Trophoblast cell (in vitro differentiated cells and primary cell): ENCODE measurements at regions not wholly inside any gene's neighbourhood (a gene's known extent, or its start where the extent isn't known, plus 50 kb on each side); places are given as distances from the start of the nearest gene placed in this dataset.

Source experiments
- DNase-seq, 2 donors: peaks; one replicate each; pipeline ENCODE4 v3.0.0-alpha.2; 2016
- H2AFZ ChIP-seq: 2 replicates; pipeline ENCODE4 v1.6.1; 2013; ENCODE audit warnings: low read length, moderate library complexity, mild to moderate bottlenecking; ENCODE audit not compliant: insufficient read depth, poor library complexity
- H2AK5ac ChIP-seq: 2 replicates; pipeline ENCODE4 v1.6.1; 2013; ENCODE audit warnings: mild to moderate bottlenecking, low read length
- H2BK120ac ChIP-seq: 2 replicates; pipeline ENCODE4 v1.6.1; 2013; ENCODE audit warnings: low read length, mild to moderate bottlenecking, moderate library complexity; ENCODE audit not compliant: insufficient read depth, poor library complexity
- H2BK12ac ChIP-seq: 2 replicates; pipeline ENCODE4 v1.6.1; 2013; ENCODE audit warnings: mild to moderate bottlenecking, low read length, moderate library complexity
- H2BK5ac ChIP-seq: 2 replicates; pipeline ENCODE4 v1.6.1; 2013; ENCODE audit warnings: low read length, low read depth, moderate library complexity, mild to moderate bottlenecking; ENCODE audit not compliant: poor library complexity
- H3K14ac ChIP-seq: 2 replicates; pipeline ENCODE4 v1.6.1; 2013; ENCODE audit warnings: mild to moderate bottlenecking, low read length
- H3K18ac ChIP-seq: 2 replicates; pipeline ENCODE4 v1.6.1; 2013; ENCODE audit warnings: mild to moderate bottlenecking, low read length
- H3K23ac ChIP-seq: 2 replicates; pipeline ENCODE4 v1.6.1; 2013; ENCODE audit warnings: low read length
- H3K27ac ChIP-seq: 2 replicates; pipeline ENCODE4 v1.5.1; 2013; ENCODE audit warnings: low read depth, mild to moderate bottlenecking, inconsistent platforms, low read length, moderate library complexity
- H3K27me3 ChIP-seq: 2 replicates; pipeline ENCODE4 v1.6.1; 2013; ENCODE audit warnings: inconsistent platforms, mild to moderate bottlenecking, low read length, moderate library complexity; ENCODE audit not compliant: insufficient read depth
- H3K36me3 ChIP-seq, 2 experiments: 1 replicate in 1 of 2; 2 replicates in 1 of 2; pipeline ENCODE4 v1.6.1; 2013; ENCODE audit warnings: low read length in 2 of 2, mild to moderate bottlenecking in 2 of 2, moderate library complexity in 1 of 2; ENCODE audit not compliant: insufficient read depth in 2 of 2, control insufficient read depth in 1 of 2
- H3K4ac ChIP-seq: 2 replicates; pipeline ENCODE4 v1.6.1; 2013; ENCODE audit warnings: low read depth, mild to moderate bottlenecking, low read length, moderate library complexity
- H3K4me1 ChIP-seq, 2 experiments: 1 replicate in 1 of 2; 2 replicates in 1 of 2; pipeline ENCODE4 v1.6.1; 2013; ENCODE audit warnings: low read length in 2 of 2, mild to moderate bottlenecking in 2 of 2, moderate library complexity in 1 of 2; ENCODE audit not compliant: insufficient read depth in 2 of 2, control insufficient read depth in 1 of 2
- H3K4me2 ChIP-seq: 2 replicates; pipeline ENCODE4 v1.6.1; 2013; ENCODE audit warnings: inconsistent platforms, mild to moderate bottlenecking, low read length, moderate library complexity
- H3K4me3 ChIP-seq: 2 replicates; pipeline ENCODE4 v1.5.1; 2013; ENCODE audit warnings: mild to moderate bottlenecking, low read depth, low read length, inconsistent platforms
- H3K79me1 ChIP-seq: one replicate; pipeline ENCODE4 v1.6.1; 2013; ENCODE audit warnings: low read length
- H3K79me2 ChIP-seq: 2 replicates; pipeline ENCODE4 v1.6.1; 2013; ENCODE audit warnings: low read length, mild to moderate bottlenecking; ENCODE audit not compliant: control insufficient read depth, insufficient read depth, poor library complexity
- H3K9ac ChIP-seq: 2 replicates; pipeline ENCODE4 v1.6.1; 2013; ENCODE audit warnings: mild to moderate bottlenecking, low read length
- H3K9me3 ChIP-seq: 2 replicates; pipeline ENCODE4 v1.6.1; 2013; ENCODE audit warnings: low read depth, mild to moderate bottlenecking, control low read depth, inconsistent platforms, low read length; ENCODE audit not compliant: insufficient read depth
- H4K12ac ChIP-seq: 2 replicates; pipeline ENCODE4 v1.6.1; 2013; ENCODE audit warnings: low read depth, mild to moderate bottlenecking, low read length, moderate library complexity
- H4K8ac ChIP-seq: 2 replicates; pipeline ENCODE4 v1.6.1; 2013; ENCODE audit warnings: low read depth, mild to moderate bottlenecking, low read length, moderate library complexity
- H4K91ac ChIP-seq: one replicate; pipeline ENCODE4 v1.6.1; 2013; ENCODE audit warnings: low read depth, mild to moderate bottlenecking, low read length, moderate library complexity
- WGBS: extraction: QIAGEN DNeasy Blood & Tissue Kit; methylation state at CpG from one replicate; pipeline ENCODE4 v1.1.7; 2013; ENCODE audit warnings: missing lambda C conversion rate; ENCODE audit not compliant: insufficient read length, insufficient coverage; ENCODE audit errors: extremely low coverage; 5-methylcytosine and 5-hydroxymethylcytosine counted together

DNA sequence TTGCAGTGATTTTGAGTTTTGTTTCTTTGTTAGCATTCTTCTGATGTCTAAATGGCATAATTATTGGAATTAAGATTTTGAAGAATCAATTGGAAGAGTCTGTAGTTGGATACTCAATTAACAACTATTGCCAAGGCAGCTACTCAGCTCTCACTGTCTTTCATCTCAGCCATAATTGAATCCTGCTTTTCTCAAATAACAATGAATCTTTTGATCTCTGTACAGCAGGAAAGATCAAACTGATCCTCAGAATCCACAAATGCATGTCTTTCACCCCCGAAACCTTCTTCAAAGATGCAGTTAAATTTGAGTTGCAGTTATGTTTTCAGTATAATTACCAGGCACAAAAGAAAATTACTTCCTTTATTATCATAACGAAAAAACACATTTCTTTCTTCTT lies 86.2 kb downstream of the MAD2L1 start:
- Histone ChIP-seq H3K79me2 (no peaks in the 10 kb centered on the region), H3K79me1 (no peaks in the 10 kb centered on the region), H2BK120ac (no peak overlapping the region), H3K4ac (no peak overlapping the region), H3K18ac (no peak overlapping the region), H3K9me3 (no peaks in the 10 kb centered on the region), H3K36me3 (no peaks in the 10 kb centered on the region), H3K23ac (no peak overlapping the region), H2AFZ (no peak overlapping the region), H3K27ac (no peak overlapping the region), H3K4me3 (no peak overlapping the region), H2BK12ac (no peak overlapping the region), H4K91ac (no peak overlapping the region), H4K12ac (no peak overlapping the region), H4K8ac (no peak overlapping the region), H3K9ac (no peak overlapping the region), H3K14ac (no peak overlapping the region), H3K4me1 (no peaks in the 10 kb centered on the region), H3K27me3 (no peaks in the 10 kb centered on the region), H2AK5ac (no peak overlapping the region), H2BK5ac (no peak overlapping the region), H3K4me2 (no peak overlapping the region)
- no CpG with 5 or more reads among the region's 2 CpGs for WGBS
- no peak for DNase-seq

DNA sequence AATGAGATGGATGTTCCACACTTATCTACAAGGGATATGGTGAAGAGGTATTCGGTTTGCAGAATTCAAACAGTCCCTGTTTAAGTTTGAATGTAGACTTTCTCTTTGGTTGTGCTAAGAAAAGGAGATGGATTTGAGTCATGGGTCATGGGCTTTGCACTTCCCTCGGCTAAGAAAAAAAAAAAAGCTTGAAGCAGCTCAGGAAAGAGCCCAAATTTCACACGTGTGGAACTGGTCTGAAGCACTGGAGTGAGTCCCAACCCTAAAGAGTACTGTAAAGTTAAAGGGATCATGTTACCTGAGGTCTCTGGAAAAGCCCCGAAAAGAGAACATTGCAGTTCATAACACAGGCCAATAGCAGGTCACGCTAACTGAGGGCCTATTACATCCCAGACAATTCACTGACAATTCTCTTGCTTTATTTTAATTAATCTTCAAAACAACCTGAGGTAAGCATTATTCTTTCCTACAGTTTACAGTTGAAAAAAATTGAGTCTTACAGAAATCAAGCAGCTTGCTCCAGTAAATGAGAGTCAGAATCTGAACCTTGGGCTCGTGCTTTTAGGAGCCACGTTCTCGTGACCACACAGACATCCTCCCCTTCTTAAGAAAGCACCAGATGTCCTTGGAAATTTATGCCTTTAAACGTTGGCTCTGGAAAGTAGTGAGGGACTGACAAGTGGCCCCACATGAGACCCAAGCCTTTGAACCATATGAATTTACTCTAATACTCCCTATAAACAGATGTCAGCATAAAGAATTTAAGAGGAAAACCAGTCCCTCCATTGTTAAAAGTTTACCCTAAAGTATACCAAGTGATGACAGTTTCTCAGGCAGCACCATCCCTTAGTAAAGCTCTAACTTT lies 89.3 kb downstream of the MAD2L1 start:
- H3K14ac ChIP-seq: no peak overlapping the region
- H2AFZ ChIP-seq: no peak overlapping the region
- no peaks in the 10 kb centered on the region for H3K79me2 ChIP-seq
- H2BK120ac ChIP-seq: no peak overlapping the region
- H3K4me3 ChIP-seq: no peak overlapping the region
- H3K79me1 ChIP-seq: no peaks in the 10 kb centered on the region
- no peak overlapping the region for H3K27ac ChIP-seq
- no peaks in the 10 kb centered on the region for H3K36me3 ChIP-seq
- no peak overlapping the region for H3K9ac ChIP-seq
- H3K18ac ChIP-seq: no peak overlapping the region
- no peak overlapping the region for H4K91ac ChIP-seq
- H3K27me3 ChIP-seq: no peaks in the 10 kb centered on the region
- no peak overlapping the region for H3K23ac ChIP-seq
- no peaks in the 10 kb centered on the region for H3K9me3 ChIP-seq
- WGBS: no CpG with 5 or more reads among the region's 9 CpGs
- DNase-seq: no peak
- H2BK12ac ChIP-seq: no peak overlapping the region
- no peak overlapping the region for H4K8ac ChIP-seq
- no peak overlapping the region for H3K4me2 ChIP-seq
- no peaks in the 10 kb centered on the region for H3K4me1 ChIP-seq
- H4K12ac ChIP-seq: no peak overlapping the region
- no peak overlapping the region for H3K4ac ChIP-seq
- no peak overlapping the region for H2BK5ac ChIP-seq
- H2AK5ac ChIP-seq: no peak overlapping the region

DNA sequence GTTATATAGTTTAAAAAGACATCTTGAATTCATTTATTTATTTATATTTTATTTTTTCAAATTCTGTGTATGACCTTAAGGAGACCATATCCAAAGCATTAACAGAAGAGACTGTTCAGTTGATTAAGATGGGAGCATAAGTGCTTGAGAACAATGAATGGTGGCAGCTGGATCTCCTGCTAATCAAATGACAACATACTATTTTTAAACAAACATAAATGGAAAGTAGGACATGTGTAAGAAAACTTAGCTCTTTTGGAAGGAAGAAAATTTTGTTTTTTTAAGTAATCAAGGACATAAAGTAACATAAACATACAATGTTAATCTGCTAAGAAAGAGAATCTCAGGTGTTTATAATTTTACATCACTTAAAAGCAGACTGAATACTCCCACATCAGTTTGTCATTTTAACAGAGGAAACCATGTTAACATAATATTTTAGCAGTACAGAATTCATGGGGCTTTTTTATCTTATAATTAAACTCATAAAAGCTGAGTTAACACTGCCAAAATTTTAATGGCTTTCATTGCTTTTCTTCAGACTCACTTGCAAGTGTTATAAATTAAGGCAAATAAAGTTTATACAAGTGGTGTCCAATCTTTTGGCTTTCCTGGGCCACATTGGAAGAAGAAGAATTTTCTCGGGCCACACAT lies 95.1 kb downstream of the MAD2L1 start:
- H2BK12ac ChIP-seq: no peak overlapping the region
- no peak overlapping the region for H4K91ac ChIP-seq
- H2AFZ ChIP-seq: no peak overlapping the region
- no peaks in the 10 kb centered on the region for H3K9me3 ChIP-seq
- no peak overlapping the region for H3K4me2 ChIP-seq
- no peak overlapping the region for H3K23ac ChIP-seq
- no peak overlapping the region for H3K27ac ChIP-seq
- H3K79me2 ChIP-seq: no peaks in the 10 kb centered on the region
- H3K14ac ChIP-seq: no peak overlapping the region
- DNase-seq: no peak
- no peak overlapping the region for H3K18ac ChIP-seq
- H3K79me1 ChIP-seq: no peaks in the 10 kb centered on the region
- H2BK120ac ChIP-seq: no peak overlapping the region
- no peaks in the 10 kb centered on the region for H3K27me3 ChIP-seq
- H3K36me3 ChIP-seq: no peaks in the 10 kb centered on the region
- H3K4ac ChIP-seq: no peak overlapping the region
- WGBS: no CpG with 5 or more reads among the region's 1 CpG
- H2AK5ac ChIP-seq: no peak overlapping the region
- no peaks in the 10 kb centered on the region for H3K4me1 ChIP-seq
- H4K8ac ChIP-seq: no peak overlapping the region
- H4K12ac ChIP-seq: no peak overlapping the region
- no peak overlapping the region for H3K4me3 ChIP-seq
- no peak overlapping the region for H3K9ac ChIP-seq
- no peak overlapping the region for H2BK5ac ChIP-seq

DNA sequence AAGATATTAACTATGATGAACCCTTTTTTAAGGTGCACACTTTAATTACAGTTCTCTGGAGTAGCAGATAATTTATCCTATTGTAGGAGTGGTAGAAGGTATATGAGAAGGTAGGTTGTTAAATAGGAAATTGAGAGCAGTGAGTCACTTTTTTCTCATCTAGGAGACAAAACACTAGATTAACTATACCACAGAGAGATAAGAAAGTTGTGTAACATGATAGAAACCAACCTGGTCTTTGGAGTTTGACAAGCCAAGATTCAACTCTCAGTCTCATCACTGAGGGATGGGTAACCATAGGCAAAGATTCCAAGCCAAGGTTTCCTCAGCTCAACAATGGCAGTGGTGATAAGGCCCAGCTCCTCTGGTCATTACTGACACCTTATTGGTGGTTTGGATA lies 104.0 kb downstream of the MAD2L1 start:
- Histone ChIP-seq H3K23ac (no peak overlapping the region), H3K14ac (no peak overlapping the region), H3K4me1 (no peaks in the 10 kb centered on the region), H2AFZ (no peak overlapping the region), H2BK12ac (no peak overlapping the region), H2BK120ac (no peak overlapping the region), H2AK5ac (no peak overlapping the region), H3K27ac (no peak overlapping the region), H4K12ac (no peak overlapping the region), H3K79me2 (no peaks in the 10 kb centered on the region), H3K36me3 (no peaks in the 10 kb centered on the region), H3K9me3 (no peaks in the 10 kb centered on the region), H3K9ac (no peak overlapping the region), H3K4me3 (no peak overlapping the region), H3K4ac (no peak overlapping the region), H3K4me2 (no peak overlapping the region), H2BK5ac (no peak overlapping the region), H3K18ac (no peak overlapping the region), H3K79me1 (no peaks in the 10 kb centered on the region), H4K8ac (no peak overlapping the region), H3K27me3 (no peaks in the 10 kb centered on the region), H4K91ac (no peak overlapping the region)
- DNase-seq: no peak
